Calu3 (cell line): ENCODE measurements at regions not wholly inside any gene's neighbourhood (a gene's known extent, or its start where the extent isn't known, plus 50 kb on each side); places are given as distances from the start of the nearest gene placed in this dataset.

ENCODE experiments used
- BruUV-seq: library from RNA; stranded (reverse); fragments of 400-500 nt; replicated peaks from 2 replicates; lab custom pipeline; 2021; lab: Mats Ljungman, UMichigan
- CTCF ChIA-PET: fragments of 300-600 bp; sonication (Branson Sonifier 250); formaldehyde crosslinking; loops from one replicate; lab custom pipeline; 2022; ENCODE audit warnings: antibody characterized with exemption; lab: Charles Lee
- DNase-seq: peaks from one replicate; pipeline ENCODE4 v3.0.0; 2022
- H3K27ac Mint-ChIP-seq: one replicate; pipeline ENCODE4 v1.8.0; 2022; ENCODE audit warnings: mixed read lengths; ENCODE audit not compliant: unreplicated experiment
- H3K27me3 Mint-ChIP-seq: one replicate; pipeline ENCODE4 v1.8.0; 2022; ENCODE audit warnings: mixed read lengths; ENCODE audit not compliant: unreplicated experiment
- H3K36me3 Mint-ChIP-seq: one replicate; pipeline ENCODE4 v1.8.0; 2022; ENCODE audit warnings: mild to moderate bottlenecking, moderate library complexity, mixed read lengths; ENCODE audit not compliant: insufficient read depth, unreplicated experiment
- H3K4me1 Mint-ChIP-seq: one replicate; pipeline ENCODE4 v1.8.0; 2022; ENCODE audit warnings: mild to moderate bottlenecking, low read depth, mixed read lengths; ENCODE audit not compliant: unreplicated experiment
- H3K4me3 Mint-ChIP-seq: one replicate; pipeline ENCODE4 v1.8.0; 2022; ENCODE audit warnings: mild to moderate bottlenecking, low read depth, moderate library complexity, mixed read lengths; ENCODE audit not compliant: unreplicated experiment
- H3K9me3 Mint-ChIP-seq: one replicate; pipeline ENCODE4 v1.8.0; 2022; ENCODE audit warnings: low read depth, mixed read lengths; ENCODE audit not compliant: unreplicated experiment
- CTCF ChIP-seq: fragments of 200-600 bp; IDR thresholded peaks from one replicate; pipeline ENCODE4 v1.8.0; 2022; ENCODE audit warnings: antibody characterized with exemption; ENCODE audit not compliant: unreplicated experiment
- intact Hi-C: fragments of 100-400 bp; cut with micrococcal nuclease; formaldehyde crosslinking; loops from one replicate; pipeline ENCODE4 v1.10.0; 2022; ENCODE audit not compliant: unreplicated experiment

- no peak overlapping the region for H3K27ac Mint-ChIP-seq
- H3K27me3 Mint-ChIP-seq, result no peaks in the 10 kb centered on the region
- BruUV-seq, result no TSS peak
- H3K36me3 Mint-ChIP-seq, result no peaks in the 10 kb centered on the region
- H3K4me1 Mint-ChIP-seq, result no peaks in the 10 kb centered on the region
- H3K9me3 Mint-ChIP-seq, result no peaks in the 10 kb centered on the region
- H3K4me3 Mint-ChIP-seq, result no peak overlapping the region
- no peak for TF ChIP-seq CTCF
- DNase-seq, result no peak
- CTCF ChIA-PET, result no interaction called here
- intact Hi-C loops, result no loop called here
Observed at GRCh38 chr5:68593211-68593671, 377.7 kb downstream of the PIK3R1 start.

GRCh38 chr5:68612972-68613371 is 397.4 kb downstream of the PIK3R1 start:
- H3K27me3 Mint-ChIP-seq, result no peaks in the 10 kb centered on the region
- intact Hi-C loops, result no loop called here
- no peak for TF ChIP-seq CTCF
- DNase-seq, result no peak
- no peaks in the 10 kb centered on the region for H3K4me1 Mint-ChIP-seq
- H3K9me3 Mint-ChIP-seq, result peaks cover 3% of the 10 kb centered on the region
- no TSS peak for BruUV-seq
- no peak overlapping the region for H3K27ac Mint-ChIP-seq
- CTCF ChIA-PET, result no interaction called here
- H3K36me3 Mint-ChIP-seq, result no peaks in the 10 kb centered on the region
- H3K4me3 Mint-ChIP-seq, result no peak overlapping the region

GRCh38 chr5:68618501-68618900 is 402.9 kb downstream of the PIK3R1 start:
- Mint-ChIP-seq H3K27me3 (peaks cover 47% of the 10 kb centered on the region), H3K4me3 (no peak overlapping the region), H3K9me3 (peaks cover 1% of the 10 kb centered on the region), H3K36me3 (no peaks in the 10 kb centered on the region), H3K4me1 (no peaks in the 10 kb centered on the region), H3K27ac (no peak overlapping the region)
- no TSS peak for BruUV-seq
- CTCF ChIA-PET, result no interaction called here
- TF ChIP-seq CTCF, result no peak
- DNase-seq, result no peak
- intact Hi-C loops, result no loop called here

GRCh38 chr5:68627001-68627400 is 411.4 kb downstream of the PIK3R1 start:
- intact Hi-C loops, result no loop called here
- BruUV-seq, result no TSS peak
- TF ChIP-seq CTCF, result no peak
- DNase-seq, result no peak
- CTCF ChIA-PET, result no interaction called here
- no peaks in the 10 kb centered on the region for H3K4me1 Mint-ChIP-seq
- no peaks in the 10 kb centered on the region for H3K36me3 Mint-ChIP-seq
- peaks cover 22% of the 10 kb centered on the region for H3K27me3 Mint-ChIP-seq
- no peak overlapping the region for H3K4me3 Mint-ChIP-seq
- H3K27ac Mint-ChIP-seq, result no peak overlapping the region
- H3K9me3 Mint-ChIP-seq, result no peaks in the 10 kb centered on the region
